ENCODE measurements at regions not wholly inside any gene's neighbourhood (a gene's known extent, or its start where the extent isn't known, plus 50 kb on each side); places are given as distances from the start of the nearest gene placed in this dataset.

DNA sequence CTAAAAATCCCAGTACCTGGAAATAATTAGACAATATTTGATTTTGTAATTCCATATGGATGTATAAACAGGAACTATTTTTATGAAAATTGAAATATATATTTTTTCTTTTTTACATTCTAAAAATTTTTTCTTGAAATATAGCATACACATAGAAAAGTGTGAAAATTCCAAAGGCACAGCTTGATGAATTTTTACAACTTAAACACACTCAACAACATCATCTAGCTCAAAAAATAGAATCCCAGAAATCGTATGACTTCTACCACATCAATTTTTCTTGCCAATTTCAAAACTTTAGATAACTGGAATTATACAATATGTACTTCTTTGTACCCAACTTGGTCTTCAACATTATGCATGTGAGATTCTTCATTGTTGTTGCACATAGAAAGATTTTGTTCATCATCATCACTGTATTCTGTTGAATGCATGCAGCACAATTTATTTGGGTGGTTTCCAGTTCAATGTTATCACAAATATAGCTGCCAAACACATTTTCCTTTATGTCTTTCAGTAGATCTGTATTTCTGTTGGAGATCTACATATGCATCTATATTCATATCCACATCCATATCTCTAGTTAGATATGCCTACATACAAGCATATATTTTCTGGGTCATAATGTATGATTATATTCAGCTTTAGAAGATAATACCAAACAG, 340.7 kb upstream of the SLIT2 start:
- H3K4me1 ChIP-seq: no peaks in the 10 kb centered on the region
- H3K4me3 ChIP-seq: no peak overlapping the region
- WGBS, 5 donors: 64 to 89% (median 76%) methylated on average over 1 of the region's 1 CpG
- H3K36me3 ChIP-seq: no peaks in the 10 kb centered on the region
- TF ChIP-seq, protein P1, sequence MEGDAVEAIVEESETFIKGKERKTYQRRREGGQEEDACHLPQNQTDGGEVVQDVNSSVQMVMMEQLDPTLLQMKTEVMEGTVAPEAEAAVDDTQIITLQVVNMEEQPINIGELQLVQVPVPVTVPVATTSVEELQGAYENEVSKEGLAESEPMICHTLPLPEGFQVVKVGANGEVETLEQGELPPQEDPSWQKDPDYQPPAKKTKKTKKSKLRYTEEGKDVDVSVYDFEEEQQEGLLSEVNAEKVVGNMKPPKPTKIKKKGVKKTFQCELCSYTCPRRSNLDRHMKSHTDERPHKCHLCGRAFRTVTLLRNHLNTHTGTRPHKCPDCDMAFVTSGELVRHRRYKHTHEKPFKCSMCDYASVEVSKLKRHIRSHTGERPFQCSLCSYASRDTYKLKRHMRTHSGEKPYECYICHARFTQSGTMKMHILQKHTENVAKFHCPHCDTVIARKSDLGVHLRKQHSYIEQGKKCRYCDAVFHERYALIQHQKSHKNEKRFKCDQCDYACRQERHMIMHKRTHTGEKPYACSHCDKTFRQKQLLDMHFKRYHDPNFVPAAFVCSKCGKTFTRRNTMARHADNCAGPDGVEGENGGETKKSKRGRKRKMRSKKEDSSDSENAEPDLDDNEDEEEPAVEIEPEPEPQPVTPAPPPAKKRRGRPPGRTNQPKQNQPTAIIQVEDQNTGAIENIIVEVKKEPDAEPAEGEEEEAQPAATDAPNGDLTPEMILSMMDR (IDR thresholded peaks at IDR 0.05 in 8 of 11, conservative IDR thresholded peaks at IDR 0.05 in 3 of 11): no peak
- TF ChIP-seq POLR2AphosphoS5 (IDR thresholded peaks at IDR 0.05) (no peak), POLR2A (IDR thresholded peaks at IDR 0.05) (no peak)
- no peak overlapping the region for H3K27ac ChIP-seq
- intact Hi-C loops (cut with DNase I; ENCODE audit: low total_unique reads): no loop called here
- no peak for DNase-seq
- no peaks in the 10 kb centered on the region for H3K27me3 ChIP-seq (replicated peaks in 1 of 7)
- H3K9me3 ChIP-seq: peaks cover 0 to 4% (median 0%) of the 10 kb centered on the region in 8 donors

DNA sequence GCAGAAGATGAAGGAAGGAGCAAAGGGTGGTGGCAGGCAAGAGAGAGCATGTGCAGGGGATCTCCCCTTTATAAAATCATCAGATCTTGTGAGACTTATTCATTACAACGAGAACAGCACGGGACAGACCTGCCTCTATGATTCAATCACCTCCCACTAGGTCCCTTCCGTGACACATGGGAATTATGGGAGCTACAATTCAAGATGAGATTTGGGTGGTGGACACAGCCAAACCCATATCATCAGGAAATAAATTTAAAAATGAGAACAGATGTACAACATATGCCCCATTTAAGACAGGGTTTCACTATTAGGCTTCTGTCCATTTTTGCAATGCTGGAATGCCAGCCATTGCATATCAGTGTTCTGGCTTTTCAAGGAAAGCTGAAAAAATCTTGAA, 346.7 kb upstream of the SLIT2 start:
- H3K4me1 ChIP-seq: no peaks in the 10 kb centered on the region
- no peaks in the 10 kb centered on the region for H3K9me3 ChIP-seq
- H3K36me3 ChIP-seq: no peaks in the 10 kb centered on the region
- H3K27ac ChIP-seq: no peak overlapping the region
- WGBS, 5 donors: 82 to 87% (median 84%) methylated on average over 3 of the region's 3 CpGs
- no peak for DNase-seq
- H3K4me3 ChIP-seq: no peak overlapping the region
- TF ChIP-seq POLR2AphosphoS5 (IDR thresholded peaks at IDR 0.05) (no peak), POLR2A (IDR thresholded peaks at IDR 0.05) (no peak)
- TF ChIP-seq, protein P1 (IDR thresholded peaks at IDR 0.05 in 8 of 11, conservative IDR thresholded peaks at IDR 0.05 in 3 of 11): no peak
- H3K27me3 ChIP-seq (replicated peaks in 1 of 7): no peaks in the 10 kb centered on the region
- intact Hi-C loops (cut with DNase I; ENCODE audit: low total_unique reads): no loop called here

DNA sequence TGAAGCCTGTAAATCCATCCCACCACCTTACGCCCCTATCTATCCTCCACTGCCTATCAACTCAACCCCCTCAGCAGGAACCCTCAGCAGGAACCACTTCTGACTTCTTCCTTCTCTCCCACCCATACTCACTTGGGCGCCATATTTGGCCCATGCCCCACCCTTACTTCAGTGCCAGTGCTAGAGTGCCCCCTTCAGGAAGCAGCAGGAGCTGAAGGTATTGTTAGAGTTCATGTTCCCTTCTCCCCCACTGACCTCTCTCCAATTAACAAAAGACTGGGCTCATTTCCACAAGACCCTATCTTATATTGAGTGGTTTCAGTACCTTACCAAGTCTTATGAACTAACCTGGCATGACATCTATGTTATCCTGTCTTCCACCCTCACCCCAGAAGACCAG, 363.1 kb upstream of the SLIT2 start:
- Histone ChIP-seq H3K27me3 (replicated peaks in 1 of 7) (no peaks in the 10 kb centered on the region), H3K9me3 (peaks cover 0 to 23% (median 0%) of the 10 kb centered on the region in 8 donors), H3K27ac (no peak overlapping the region), H3K36me3 (no peaks in the 10 kb centered on the region), H3K4me3 (no peak overlapping the region), H3K4me1 (no peaks in the 10 kb centered on the region)
- intact Hi-C loops (cut with DNase I; ENCODE audit: low total_unique reads): no loop called here
- 82 to 100% (median 83%) methylated on average over 2 of the region's 2 CpGs for WGBS, 5 donors
- no peak for DNase-seq
- TF ChIP-seq POLR2A (IDR thresholded peaks at IDR 0.05): no peak
- no peak for TF ChIP-seq POLR2AphosphoS5 (IDR thresholded peaks at IDR 0.05)
- TF ChIP-seq, protein P1 (IDR thresholded peaks at IDR 0.05 in 8 of 11, conservative IDR thresholded peaks at IDR 0.05 in 3 of 11): no peak

DNA sequence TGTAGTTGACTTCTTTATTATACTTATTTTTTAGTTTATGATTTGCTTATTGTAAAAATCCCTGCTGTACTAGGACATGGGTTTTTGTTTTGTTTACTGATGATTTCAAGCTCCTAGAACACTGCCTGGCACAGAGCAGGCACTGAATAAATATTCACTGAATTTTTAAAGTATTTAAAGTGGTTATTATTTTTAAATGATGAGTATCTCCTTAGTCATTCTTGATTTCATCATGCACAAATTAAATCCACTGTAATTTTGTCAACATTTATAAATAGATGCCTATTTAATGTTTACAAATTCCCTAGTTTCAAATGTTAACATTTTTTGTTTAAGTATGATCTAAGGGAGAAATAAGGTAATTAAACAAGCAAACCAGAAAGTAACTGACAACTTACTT, 367.9 kb upstream of the SLIT2 start:
- no peak for DNase-seq
- intact Hi-C loops (cut with DNase I; ENCODE audit: low total_unique reads): no loop called here
- Histone ChIP-seq H3K36me3 (no peaks in the 10 kb centered on the region), H3K27me3 (replicated peaks in 1 of 7) (no peaks in the 10 kb centered on the region), H3K9me3 (peaks cover 0 to 18% (median 0%) of the 10 kb centered on the region in 8 donors), H3K4me1 (no peaks in the 10 kb centered on the region), H3K27ac (no peak overlapping the region), H3K4me3 (no peak overlapping the region)
- TF ChIP-seq POLR2AphosphoS5 (IDR thresholded peaks at IDR 0.05): no peak
- TF ChIP-seq, protein P1 (IDR thresholded peaks at IDR 0.05 in 8 of 11, conservative IDR thresholded peaks at IDR 0.05 in 3 of 11): no peak
- TF ChIP-seq POLR2A (IDR thresholded peaks at IDR 0.05): no peak
